Fibroblast of gingiva (primary cell): ENCODE measurements at regions not wholly inside any gene's neighbourhood (a gene's known extent, or its start where the extent isn't known, plus 50 kb on each side); places are given as distances from the start of the nearest gene placed in this dataset.
A peak's percentile ranks its signal among the peaks of the same experiment; 100 is the strongest.
"Not testable (repeated sequence)": the region's sequence is repeated elsewhere in the genome, so short reads cannot be mapped to it uniquely, and the experiment has no call there.

Source experiments
- DNase-seq: peaks from one replicate; pipeline ENCODE4 v3.0.0-alpha.2; 2011; ENCODE audit warnings: low read depth

DNA sequence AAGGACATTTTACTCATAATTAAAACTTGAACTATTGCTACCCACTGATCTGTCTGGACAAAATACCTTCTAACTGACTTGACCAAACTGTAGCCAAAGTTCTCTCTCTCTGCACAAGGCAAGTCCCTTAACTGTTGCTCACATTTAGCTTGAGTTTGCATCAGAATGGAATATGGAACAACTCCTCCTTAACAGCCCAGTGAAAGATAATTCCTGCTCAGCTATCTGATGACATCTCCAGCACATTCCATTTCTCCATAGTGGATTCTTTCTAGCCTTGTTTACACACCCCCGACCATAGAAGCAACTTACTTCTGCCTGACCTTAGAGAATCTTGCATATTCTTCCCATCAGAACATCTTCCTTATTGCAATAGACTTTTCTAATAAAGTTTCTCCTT is 317.2 kb upstream of the CDH2 start:
- DNase-seq = peak; percentile 76

DNA sequence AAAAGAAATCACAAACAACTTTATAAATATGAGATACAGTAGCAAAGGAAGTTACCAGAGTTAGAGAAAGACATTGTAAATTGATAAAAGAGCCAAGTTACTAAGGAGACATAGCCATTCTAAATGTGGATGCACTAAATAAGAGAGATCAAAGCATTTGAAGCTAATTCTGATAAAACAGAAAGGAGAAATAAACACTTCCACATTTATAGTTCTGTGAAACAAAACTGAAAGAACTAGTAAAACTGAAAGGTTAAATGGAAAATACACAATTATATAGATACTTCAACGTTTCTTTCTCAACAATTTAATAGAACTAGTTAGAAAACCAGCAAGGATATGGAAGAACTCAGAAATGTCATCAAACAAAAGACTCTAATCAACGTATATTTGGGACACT is 309.0 kb upstream of the CDH2 start:
- DNase-seq = no peak

DNA sequence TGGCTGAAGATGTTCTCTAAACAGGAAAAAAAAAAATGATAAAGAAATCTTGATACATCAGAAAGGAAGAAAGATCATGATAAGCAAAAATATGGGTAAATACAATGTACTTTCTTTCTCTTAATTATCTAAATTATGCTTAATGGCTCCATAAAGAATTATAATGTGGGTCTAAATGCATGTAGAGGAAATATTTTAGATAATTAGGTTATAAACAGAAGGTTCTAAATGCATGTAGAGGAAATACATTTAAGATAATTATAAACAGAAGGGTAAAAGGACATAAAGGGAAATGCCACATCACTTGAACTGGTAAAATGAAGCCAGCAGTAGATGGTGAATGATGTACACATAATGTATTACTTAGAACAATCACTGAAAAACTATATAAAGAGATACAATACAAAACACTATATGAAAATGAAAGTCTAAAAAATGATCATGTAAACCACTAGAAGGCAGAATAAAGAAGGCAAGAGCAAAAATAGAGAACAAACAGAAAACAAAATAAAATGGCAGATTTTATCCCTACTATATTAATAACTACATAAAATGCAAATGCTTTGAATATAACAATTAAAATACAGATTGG is 308.4 kb upstream of the CDH2 start:
- DNase-seq = no peak

DNA sequence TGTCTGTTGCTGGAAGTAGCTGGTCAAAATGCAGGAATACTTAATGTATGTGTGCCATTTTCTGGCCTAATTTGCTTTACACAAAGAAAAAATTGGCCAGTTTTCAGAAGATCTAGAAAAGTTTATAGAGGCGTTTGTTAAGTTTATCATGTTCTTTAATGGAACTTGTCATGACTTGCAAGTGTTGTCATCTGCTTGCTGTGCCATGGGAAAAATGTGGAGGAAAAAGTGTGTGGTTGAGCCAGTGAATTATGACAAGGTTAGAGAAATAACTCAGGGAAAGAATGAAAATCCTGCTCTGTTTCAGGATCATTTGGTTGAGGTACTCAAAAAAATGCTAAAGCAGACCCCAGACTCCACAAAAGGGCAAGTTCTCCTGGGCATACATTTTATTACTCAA is 301.6 kb upstream of the CDH2 start:
- DNase-seq = no peak

DNA sequence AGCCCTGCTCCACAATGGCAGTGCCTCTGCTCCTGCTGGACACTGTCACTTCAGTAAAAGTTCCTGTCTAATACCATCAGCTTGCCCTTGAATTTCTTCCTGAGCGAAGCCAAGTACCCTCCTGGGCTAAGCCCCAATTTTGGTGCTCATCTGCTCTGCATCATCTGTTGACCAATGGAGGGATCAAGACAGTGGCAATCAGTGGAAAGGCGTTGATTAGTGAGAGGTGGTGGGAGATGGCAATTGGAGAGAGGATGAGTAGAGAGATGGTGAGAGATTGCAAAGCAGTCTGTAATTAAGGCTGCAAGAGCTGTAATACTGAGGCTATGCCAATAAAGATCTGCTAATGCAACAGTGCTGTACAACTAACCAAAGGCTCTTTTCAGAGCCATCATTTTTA is 299.4 kb upstream of the CDH2 start:
- DNase-seq = no peak

DNA sequence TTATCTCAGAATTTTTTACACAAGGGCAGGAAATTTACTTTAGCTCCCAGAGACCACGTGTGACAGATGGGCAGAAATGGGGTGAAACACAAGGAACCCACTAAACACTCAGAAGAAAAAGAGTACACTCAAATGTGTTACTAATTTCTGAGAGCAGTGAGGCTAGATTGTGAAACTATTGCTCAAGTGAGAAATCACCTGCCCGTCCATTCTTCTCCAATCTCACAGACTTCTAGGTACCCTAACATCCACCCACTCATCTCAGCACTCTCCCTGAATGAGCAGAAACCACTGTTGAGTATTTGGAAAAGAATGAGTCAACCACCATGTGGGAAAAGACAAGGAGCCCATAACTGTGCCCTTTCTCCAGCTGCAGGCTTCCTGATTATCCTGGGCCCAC is 293.0 kb upstream of the CDH2 start:
- DNase-seq = no peak

DNA sequence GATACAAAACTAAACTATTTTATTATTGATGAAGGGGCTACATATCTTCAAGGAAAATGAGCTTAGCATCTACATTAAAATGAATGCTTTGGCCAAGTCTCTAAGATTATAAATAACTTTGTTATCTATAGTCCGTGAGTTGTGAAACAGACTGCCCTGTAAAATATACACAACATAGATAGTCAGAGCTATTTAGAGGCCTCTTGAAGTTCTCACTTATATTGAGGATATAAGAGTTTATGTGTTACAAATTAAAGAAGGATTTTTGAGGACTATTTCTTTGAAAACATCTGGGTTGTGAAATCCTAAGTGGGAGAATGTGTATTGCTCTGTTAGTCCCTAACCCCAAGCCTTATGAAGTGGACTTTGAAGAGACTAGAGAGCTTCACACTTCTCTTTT is 292.0 kb upstream of the CDH2 start:
- no peak for DNase-seq

DNA sequence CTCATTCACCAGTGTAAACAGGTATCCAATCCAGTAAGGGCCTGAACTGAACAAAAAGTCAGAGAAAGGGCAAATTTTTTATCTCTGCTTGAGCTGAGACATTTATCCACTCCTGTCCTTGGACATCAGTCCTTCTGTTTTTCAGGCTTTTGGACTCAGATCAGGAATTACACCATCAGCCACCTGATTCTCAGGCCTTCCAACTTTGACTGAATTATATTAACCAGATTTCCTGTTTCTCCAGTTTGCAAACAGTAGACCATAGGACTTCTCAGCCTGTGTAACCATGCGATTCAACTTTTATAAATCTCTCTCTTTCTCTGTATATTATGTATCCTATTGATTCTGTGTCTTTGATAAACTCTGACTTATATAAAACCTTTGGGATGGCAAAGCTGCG is 289.3 kb upstream of the CDH2 start:
- DNase-seq = no peak

DNA sequence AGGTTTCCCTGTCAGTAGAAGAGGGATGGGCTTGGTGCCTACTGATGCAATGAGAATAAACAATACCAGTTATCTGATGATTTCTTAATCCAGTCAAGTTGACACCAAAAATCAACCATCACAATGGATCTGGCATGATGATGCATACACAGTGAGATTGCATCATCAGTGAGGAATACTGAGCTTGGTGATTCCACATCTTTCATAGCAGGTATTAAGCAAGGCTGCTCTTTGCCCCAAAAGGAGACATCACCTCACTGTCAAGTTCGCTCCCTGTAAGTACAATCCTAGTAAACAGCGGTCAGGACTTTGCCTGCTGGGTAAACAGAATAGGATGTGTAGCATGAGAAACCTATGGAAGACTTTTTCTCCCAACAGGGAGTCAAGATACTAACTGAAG is 282.7 kb upstream of the CDH2 start:
- DNase-seq = peak; percentile 33

DNA sequence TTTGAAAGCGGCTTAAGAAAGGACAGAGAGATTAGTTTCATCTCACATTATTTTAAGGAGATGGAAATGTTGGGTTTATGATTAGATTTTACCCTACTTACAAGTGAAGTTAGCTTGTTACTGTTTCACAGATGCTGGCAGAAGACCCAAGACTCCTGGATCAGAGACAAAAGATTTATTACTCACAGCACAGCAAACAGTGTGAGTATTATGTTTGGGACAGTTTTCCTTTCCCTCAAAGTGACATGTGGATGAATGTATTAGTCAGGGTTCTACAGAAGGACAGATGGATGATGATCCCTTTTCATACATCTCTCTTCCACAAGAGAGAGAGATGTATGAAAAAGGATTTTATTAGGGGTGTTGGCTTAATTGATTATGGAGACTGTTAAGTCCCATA is 281.8 kb upstream of the CDH2 start:
- DNase-seq = no peak

DNA sequence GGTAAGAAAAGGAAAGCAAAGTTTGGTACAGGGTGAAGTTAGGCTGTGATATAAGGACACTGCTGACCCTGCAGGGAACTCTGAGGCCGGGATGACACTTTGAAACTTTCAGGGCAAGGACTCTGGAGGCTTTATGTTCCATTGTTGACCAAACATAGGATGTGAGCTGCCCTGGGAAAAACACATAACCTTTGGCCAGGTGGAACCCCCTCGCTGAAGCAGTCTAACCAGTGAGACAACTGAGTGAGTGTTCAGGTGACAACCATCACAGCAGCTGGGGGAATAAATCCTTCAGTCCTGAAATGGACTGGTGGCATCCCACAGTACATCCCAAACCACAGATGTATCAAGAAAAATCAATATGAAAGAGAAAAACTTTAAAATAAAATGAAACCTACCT is 280.9 kb upstream of the CDH2 start:
- DNase-seq = no peak

DNA sequence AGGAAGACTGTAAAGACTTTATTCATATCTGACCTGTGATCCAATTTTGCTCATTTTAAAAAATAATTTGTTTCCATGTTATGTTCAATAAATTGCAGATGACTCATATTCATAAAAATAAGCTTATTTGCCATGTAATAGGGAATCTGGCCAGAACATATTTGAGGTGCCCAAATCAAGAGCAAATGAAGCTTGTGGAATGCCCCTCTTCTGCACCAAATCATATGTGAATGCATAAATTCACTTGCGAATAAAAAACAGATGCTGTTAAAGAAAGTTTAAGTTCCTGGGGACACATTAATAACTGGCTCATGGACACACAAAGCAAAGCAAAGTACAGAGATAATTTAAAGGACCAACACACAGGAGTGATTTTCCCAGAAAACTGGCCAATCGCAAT is 279.0 kb upstream of the CDH2 start:
- peak; percentile 81 for DNase-seq

DNA sequence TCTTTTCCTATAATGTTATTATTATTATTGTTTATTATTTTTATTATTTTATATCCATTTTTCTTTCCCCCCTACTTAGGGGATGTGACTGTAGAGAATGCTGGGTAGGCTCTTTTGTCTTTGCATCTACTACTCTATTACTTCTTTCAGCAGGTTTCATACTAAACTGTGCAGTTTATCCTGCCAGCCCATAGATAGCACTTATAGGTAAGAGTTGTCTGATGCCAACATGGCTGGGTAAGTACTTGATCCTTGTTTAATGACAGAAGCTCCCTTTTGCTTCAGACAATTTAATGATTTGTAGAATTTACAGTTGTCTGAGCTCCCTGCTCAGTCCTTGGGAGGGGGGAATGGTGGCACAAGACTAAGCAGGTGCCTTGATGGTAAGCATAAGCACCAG is 262.9 kb upstream of the CDH2 start:
- no peak for DNase-seq

DNA sequence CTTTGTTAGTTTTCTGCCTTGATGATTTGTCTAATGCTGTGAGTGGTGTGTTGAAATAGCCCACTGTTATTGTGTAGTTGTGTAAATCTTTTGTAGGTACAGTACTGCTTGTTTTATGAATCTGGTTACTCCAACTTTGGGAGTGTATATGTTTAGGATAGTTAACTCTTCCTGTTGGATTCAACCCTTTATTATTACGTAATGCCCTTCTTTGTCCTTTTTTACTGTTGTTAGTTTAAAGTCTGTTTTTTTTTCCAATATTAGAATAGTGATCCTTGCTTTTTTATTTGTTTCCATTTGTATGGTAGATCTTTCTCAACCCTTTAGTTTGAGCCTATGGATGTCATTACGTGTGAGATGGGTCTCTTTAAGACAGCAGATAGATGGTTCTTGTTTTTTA is 261.5 kb upstream of the CDH2 start:
- no peak for DNase-seq

DNA sequence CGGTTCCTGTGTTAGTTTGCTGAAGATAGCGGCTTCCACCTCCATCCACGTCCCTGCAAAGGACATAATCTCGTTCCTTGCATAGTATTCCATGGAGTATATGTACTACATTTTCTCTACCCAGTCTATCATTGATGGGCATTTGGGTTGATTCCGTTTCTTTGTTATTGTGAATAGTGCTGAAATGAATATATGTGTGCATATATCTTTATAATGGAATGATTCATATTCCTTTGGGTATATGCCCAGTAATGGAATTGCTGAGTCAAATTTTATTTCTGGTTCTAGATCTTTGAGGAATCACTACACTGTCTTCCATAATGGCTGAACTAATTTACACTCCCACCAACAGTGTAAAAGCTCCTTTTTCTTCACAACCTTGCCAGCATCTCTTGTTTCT is 255.4 kb upstream of the CDH2 start:
- DNase-seq = no peak

DNA sequence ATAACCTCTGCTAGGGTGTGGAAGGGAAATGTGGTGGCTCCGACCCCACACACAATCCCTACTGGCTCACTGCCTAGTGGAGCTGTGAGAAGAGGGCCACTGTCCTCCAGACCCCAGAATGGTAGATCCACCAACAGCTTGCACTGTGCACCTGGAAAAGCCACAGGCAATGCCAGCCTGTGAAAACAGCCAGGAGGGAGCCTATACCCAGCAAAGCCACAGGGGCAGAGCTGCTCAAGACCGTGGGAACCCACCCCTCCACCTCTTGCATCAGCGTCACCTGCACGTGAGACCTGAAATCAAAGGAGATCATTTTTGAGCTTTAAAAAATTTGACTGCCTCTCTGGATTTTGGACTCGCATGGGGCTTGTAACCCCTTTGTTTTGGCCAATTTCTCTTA is 249.0 kb upstream of the CDH2 start:
- DNase-seq = no peak

DNA sequence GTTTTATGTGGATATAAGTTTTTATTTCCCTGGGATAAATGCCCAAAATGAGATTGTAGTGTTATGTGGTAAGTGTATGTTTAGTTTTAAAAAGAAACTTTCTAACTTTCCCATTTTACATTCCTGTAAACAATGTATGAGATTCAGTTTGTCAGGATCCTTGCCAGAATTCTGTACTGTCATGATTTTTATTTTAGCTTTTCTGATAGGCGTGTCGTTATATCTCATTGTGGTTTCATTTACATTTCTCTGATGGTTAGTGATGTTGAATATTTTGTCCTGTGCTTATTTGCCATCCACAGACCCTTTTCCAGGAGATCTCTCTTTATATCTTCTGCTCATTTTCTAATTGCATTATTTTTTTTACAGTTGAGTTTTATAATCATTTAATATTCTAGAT is 245.6 kb upstream of the CDH2 start:
- no peak for DNase-seq

DNA sequence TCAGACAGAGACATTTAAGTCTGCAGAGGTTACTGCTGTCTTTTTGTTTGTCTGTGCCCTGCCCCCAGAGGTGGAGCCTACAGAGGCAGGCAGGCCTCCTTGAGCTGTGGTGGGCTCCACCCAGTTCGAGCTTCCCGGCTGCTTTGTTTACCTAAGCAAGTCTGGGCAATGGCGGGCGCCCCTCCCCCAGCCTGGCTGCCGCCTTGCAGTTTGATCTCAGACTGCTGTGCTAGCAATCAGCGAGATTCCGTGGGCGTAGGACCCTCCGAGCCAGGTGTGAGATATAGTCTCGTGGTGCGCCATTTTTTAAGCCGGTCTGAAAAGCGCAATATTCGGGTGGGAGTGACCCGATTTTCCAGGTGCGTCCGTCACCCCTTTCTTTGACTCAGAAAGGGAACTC is 245.0 kb upstream of the CDH2 start:
- not testable (repeated sequence) for DNase-seq

DNA sequence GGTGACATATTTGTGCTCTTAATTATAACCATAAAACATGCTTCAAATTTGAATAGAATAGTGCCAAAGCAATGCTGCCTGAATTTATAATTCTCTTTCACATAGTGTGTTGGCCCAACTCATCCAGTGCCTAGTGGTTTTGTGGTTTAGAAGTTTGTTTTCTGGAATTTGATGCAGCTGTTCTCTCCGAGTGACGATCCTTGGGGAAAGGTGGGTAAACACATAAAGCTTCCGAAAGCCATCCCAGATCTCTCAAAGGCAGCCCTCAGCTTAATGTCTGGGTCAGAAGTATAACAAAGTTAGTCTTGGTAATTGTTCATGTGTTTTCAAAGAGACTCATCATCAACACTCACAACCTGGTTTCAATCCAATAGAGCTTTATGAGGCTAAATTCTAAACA is 235.6 kb upstream of the CDH2 start:
- DNase-seq = peak; percentile 65

DNA sequence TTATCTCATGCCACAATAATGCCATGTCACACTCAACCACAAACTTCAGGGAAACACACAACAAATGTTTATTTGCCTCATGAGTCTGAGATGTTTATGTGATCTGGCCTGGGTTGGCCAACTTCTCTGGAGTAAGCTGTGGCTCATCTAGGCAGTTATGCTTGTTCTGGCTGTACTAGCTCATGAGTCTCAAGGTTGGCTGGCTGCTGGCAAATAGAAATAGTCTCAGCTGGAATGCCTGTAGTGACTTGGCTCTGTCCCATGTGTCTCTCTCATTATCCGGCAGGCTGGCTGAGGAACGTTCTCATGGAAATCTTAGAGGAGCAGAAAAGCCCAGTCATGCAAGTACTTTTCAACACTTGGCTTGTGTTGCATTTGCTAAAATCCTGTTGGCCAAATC is 234.9 kb upstream of the CDH2 start:
- peak; percentile 95 for DNase-seq

DNA sequence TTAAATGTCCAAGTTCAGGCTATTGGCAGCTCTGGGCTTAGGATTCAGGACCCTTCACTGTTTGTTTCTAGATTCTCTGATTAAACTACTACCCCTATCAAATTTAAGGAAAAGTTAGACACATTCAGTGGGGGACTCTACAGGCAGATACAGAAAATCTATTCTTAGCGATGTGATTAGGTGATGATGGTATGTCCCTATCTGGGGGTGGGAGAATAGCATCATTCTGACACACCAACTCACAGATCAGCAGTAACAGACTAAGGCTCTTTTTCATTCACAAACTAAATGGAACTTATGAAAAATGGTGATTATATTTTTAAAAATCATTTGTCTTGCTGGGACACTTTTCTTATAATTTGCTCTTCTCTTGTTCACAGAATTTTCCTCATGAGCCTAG is 232.9 kb upstream of the CDH2 start:
- DNase-seq = no peak

DNA sequence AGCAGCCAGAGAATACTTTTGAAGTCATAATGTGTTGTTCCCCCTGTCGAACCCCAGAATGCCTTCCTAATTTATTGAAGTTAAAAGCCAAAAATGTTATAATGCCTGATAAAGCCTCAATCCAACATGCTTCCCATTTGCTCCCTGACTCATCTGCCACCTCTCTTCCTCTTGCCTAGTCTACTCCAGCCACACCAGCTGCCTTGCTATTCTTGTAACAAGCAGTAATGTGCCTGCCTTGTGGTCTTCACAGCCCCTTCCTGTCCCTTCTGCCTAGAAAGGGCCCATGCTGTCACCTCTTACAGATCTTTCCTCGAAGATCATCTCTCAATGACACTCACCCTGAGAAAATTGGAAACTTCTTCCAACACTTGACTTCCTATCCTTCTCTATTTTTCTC is 231.6 kb upstream of the CDH2 start:
- no peak for DNase-seq

DNA sequence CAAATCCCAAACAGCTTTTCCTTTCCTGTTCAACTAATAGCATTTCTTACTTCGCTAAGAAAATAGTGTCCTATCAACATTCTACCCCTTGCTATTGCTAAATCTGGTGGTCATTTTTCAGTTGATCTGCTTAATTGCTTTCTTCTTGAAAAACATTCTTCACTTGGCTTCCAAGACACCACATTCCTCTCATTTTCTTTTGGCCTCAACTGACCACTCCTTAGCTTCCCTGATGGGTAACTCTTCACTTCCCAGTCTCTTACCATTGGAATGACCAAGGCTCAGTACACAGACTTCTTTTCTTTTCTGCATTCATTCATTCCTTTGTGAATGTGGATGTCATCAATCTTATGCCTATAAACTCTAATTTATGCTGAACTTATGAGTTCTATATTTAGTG is 230.8 kb upstream of the CDH2 start:
- DNase-seq = peak; percentile 40

DNA sequence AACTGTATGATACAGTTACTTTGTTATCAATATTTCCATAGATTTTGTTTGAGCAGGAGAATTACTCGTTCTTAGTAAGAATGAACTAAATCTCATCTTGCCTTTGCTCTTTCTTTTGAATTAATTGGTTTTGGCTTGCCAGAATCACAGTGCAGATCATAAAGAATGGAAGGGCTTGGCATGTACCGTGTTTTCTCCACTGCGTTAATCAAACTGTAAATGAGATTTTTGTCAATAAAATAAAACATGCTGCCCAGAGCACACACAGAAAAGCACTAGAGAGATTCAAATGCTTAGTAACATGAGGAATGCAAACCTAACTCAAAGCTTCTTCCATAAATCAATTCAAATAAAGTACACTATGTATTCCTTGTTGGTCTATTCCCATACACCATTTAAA is 229.6 kb upstream of the CDH2 start:
- no peak for DNase-seq

DNA sequence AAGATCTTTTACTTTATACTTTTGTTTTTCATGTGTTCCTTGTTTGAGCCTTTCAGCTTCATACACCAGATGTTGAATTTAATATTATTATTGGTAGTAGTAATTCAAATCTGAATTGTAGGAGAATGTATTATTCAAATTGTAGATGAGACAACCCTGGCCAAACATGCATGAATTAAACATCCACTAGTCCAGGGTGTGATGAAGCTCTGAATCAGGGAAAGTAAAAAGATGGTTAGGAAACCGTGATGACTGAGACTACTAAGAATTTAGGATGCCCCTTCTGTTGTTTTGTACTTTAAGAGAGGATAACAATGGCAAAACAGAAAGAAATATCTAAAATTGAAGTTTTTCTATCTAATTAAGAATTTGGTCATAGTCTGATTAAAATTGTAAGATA is 227.8 kb upstream of the CDH2 start:
- no peak for DNase-seq
